ENCODE measurements at regions not wholly inside any gene's neighbourhood (a gene's known extent, or its start where the extent isn't known, plus 50 kb on each side); places are given as distances from the start of the nearest gene placed in this dataset.

- ChIA-PET POLR2A (no interaction called here), CTCF (interaction anchor here (0.9 to 1.1 kb wide), 2 partner anchors 10 to 13 kb away, joined by 3 read pairs; no protein-coding TSS in a partner anchor)
- Histone ChIP-seq H3K36me3 (ENCODE audit: control insufficient read depth, insufficient read depth, low read length) (no peaks in the 10 kb centered on the region), H3K4me3 (ENCODE audit: low read depth, low read length) (no peak overlapping the region), H3K27me3 (ENCODE audit: control insufficient read depth, insufficient read depth, low read length) (no peaks in the 10 kb centered on the region)
- no peak for DNase-seq (ENCODE audit: low read depth)
- no peak for TF ChIP-seq CTCF (IDR thresholded peaks at IDR 0.05; ENCODE audit: insufficient read depth, low read depth, low read length)
Observed at GRCh38 chr3:55294557-55294956, 192.5 kb downstream of the WNT5A start.

GRCh38 chr3:55292360-55292759, 194.7 kb downstream of the WNT5A start:
- DNase-seq (ENCODE audit: low read depth): no peak
- CTCF ChIA-PET: no interaction called here
- Histone ChIP-seq H3K27me3 (ENCODE audit: control insufficient read depth, insufficient read depth, low read length) (no peaks in the 10 kb centered on the region), H3K4me3 (ENCODE audit: low read depth, low read length) (no peak overlapping the region), H3K36me3 (ENCODE audit: control insufficient read depth, insufficient read depth, low read length) (no peaks in the 10 kb centered on the region)
- POLR2A ChIA-PET: no interaction called here
- no peak for TF ChIP-seq CTCF (IDR thresholded peaks at IDR 0.05; ENCODE audit: insufficient read depth, low read depth, low read length)

- ChIA-PET POLR2A (no interaction called here), CTCF (no interaction called here)
- Histone ChIP-seq H3K27me3 (ENCODE audit: control insufficient read depth, insufficient read depth, low read length) (no peaks in the 10 kb centered on the region), H3K4me3 (ENCODE audit: low read depth, low read length) (no peak overlapping the region), H3K36me3 (ENCODE audit: control insufficient read depth, insufficient read depth, low read length) (no peaks in the 10 kb centered on the region)
- DNase-seq (ENCODE audit: low read depth): no peak
- TF ChIP-seq CTCF (IDR thresholded peaks at IDR 0.05; ENCODE audit: insufficient read depth, low read depth, low read length): no peak
Observed at GRCh38 chr3:55288657-55289056, 198.4 kb downstream of the WNT5A start.

DNA sequence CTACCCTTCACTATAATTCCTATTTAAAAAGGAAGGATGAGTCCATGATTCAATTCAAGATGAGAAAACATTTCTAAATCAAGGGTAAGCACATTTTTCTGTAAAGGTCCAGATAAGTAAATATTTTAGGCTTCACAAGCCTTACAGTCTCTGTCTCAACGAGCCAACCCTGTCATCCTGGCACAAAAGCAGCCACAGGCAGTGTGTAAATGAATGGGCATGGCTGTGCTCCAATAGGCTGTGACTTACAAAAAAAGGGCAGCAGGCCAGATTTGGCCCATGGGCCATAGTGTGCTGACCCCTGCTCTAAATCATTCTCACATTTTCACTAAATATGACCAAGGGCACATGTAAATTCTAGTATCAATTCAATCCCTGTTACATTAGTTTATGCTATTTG, 200.4 kb downstream of the WNT5A start:
- no peak overlapping the region for H3K4me3 ChIP-seq (ENCODE audit: low read depth, low read length)
- DNase-seq (ENCODE audit: low read depth): no peak
- CTCF ChIA-PET: no interaction called here
- POLR2A ChIA-PET: no interaction called here
- H3K36me3 ChIP-seq (ENCODE audit: control insufficient read depth, insufficient read depth, low read length): no peaks in the 10 kb centered on the region
- TF ChIP-seq CTCF (IDR thresholded peaks at IDR 0.05; ENCODE audit: insufficient read depth, low read depth, low read length): no peak
- no peaks in the 10 kb centered on the region for H3K27me3 ChIP-seq (ENCODE audit: control insufficient read depth, insufficient read depth, low read length)

- peak; percentile 55 for DNase-seq (ENCODE audit: low read depth)
- ChIA-PET CTCF (interaction anchor here (0.7 to 1.5 kb wide), 3 partner anchors 9 to 178 kb away, joined by 3 to 4 read pairs (median 3); no protein-coding TSS in a partner anchor), POLR2A (interaction anchor here (0.6 to 0.9 kb wide), 2 partner anchors 10 to 17 kb away, joined by 4 to 5 read pairs; no protein-coding TSS in a partner anchor)
- H3K36me3 ChIP-seq (ENCODE audit: control insufficient read depth, insufficient read depth, low read length): no peaks in the 10 kb centered on the region
- no peak for TF ChIP-seq CTCF (IDR thresholded peaks at IDR 0.05; ENCODE audit: insufficient read depth, low read depth, low read length)
- H3K27me3 ChIP-seq (ENCODE audit: control insufficient read depth, insufficient read depth, low read length): no peaks in the 10 kb centered on the region
- no peak overlapping the region for H3K4me3 ChIP-seq (ENCODE audit: low read depth, low read length)
Observed at GRCh38 chr3:55285156-55285555, 201.9 kb downstream of the WNT5A start.

Data from BJ (cell line).